ENCODE measurements at regions not wholly inside any gene's neighbourhood (a gene's known extent, or its start where the extent isn't known, plus 50 kb on each side); places are given as distances from the start of the nearest gene placed in this dataset.

DNA sequence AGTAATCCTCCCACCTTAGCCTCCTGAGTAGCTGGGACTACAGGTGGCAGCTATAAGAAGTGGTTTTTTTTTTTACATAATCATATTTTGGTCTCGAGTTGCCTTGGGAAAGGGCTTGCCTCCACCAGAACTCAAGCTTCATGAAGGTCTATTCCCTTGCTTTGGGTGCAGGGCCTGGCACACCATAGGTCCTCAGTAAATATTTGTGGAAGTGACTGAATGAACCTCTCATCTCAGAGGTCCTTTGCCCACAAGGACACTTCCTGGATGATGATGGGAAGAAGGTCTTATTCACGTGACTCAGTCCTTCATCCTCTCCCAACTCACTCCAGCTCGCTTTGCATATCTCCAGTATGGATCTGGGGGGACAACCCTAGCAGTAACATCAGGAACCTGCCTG lies 114.0 kb upstream of the MED13L start:
- H3K4me1 Mint-ChIP-seq: no peaks in the 10 kb centered on the region
- no CpG with 5 or more reads among the region's 3 CpGs for WGBS (ENCODE audit: extremely low coverage, insufficient read length, low lambda C conversion rate)
- TF ChIP-seq, protein P1, sequence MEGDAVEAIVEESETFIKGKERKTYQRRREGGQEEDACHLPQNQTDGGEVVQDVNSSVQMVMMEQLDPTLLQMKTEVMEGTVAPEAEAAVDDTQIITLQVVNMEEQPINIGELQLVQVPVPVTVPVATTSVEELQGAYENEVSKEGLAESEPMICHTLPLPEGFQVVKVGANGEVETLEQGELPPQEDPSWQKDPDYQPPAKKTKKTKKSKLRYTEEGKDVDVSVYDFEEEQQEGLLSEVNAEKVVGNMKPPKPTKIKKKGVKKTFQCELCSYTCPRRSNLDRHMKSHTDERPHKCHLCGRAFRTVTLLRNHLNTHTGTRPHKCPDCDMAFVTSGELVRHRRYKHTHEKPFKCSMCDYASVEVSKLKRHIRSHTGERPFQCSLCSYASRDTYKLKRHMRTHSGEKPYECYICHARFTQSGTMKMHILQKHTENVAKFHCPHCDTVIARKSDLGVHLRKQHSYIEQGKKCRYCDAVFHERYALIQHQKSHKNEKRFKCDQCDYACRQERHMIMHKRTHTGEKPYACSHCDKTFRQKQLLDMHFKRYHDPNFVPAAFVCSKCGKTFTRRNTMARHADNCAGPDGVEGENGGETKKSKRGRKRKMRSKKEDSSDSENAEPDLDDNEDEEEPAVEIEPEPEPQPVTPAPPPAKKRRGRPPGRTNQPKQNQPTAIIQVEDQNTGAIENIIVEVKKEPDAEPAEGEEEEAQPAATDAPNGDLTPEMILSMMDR (conservative IDR thresholded peaks at IDR 0.05): no peak

More for the DNA sequence above, 114.0 kb upstream of the MED13L start:
- no peaks in the 10 kb centered on the region for H3K23me2 ChIP-seq (ENCODE audit: insufficient read length, low read depth, low read length, poor library complexity, severe bottlenecking)
- H2BK120ac ChIP-seq (ENCODE audit: low read depth, low read length, poor library complexity, severe bottlenecking): no peak overlapping the region
- H3K56ac ChIP-seq (ENCODE audit: insufficient read length, low read depth, low read length): no peak overlapping the region
- no peak overlapping the region for H2AFZ ChIP-seq (ENCODE audit: low read length)
- no peak overlapping the region for H2BK12ac ChIP-seq (ENCODE audit: insufficient read length, low read depth, low read length)
- no peaks in the 10 kb centered on the region for H3K4me1 ChIP-seq (ENCODE audit: insufficient read depth, low read length)
- no peak overlapping the region for H3K27ac Mint-ChIP-seq
- H3K9me3 ChIP-seq (ENCODE audit: control insufficient read depth, low read depth, low read length): no peaks in the 10 kb centered on the region
- no peaks in the 10 kb centered on the region for H3K27me3 ChIP-seq (ENCODE audit: insufficient read depth, low read length)
- H4K5ac ChIP-seq (ENCODE audit: insufficient read length, low read depth, low read length): no peak overlapping the region
- H4K8ac ChIP-seq (replicated peaks; ENCODE audit: insufficient read length, low read depth, low read length): no peak overlapping the region
- no peak overlapping the region for H2BK20ac ChIP-seq (ENCODE audit: low read depth, low read length, poor library complexity, severe bottlenecking)
- H3T11ph ChIP-seq (ENCODE audit: low read length): no peak overlapping the region
- no peaks in the 10 kb centered on the region for H3K27me3 Mint-ChIP-seq (ENCODE audit: low read depth)
- H4K20me1 ChIP-seq (ENCODE audit: control insufficient read depth, insufficient read depth, insufficient read length): no peaks in the 10 kb centered on the region
- H3K4me2 ChIP-seq (ENCODE audit: insufficient read depth, insufficient read length, low read length): no peak overlapping the region
- H3K79me1 ChIP-seq (ENCODE audit: insufficient read depth, low read depth, low read length, poor library complexity, severe bottlenecking): no peaks in the 10 kb centered on the region
- H3K79me2 ChIP-seq (ENCODE audit: insufficient read depth, low read length): no peaks in the 10 kb centered on the region
- no peak overlapping the region for H3K4me3 Mint-ChIP-seq
- H3K9me3 Mint-ChIP-seq: peaks cover 0 to 3% of the 10 kb centered on the region in 2 experiments; a peak in 2 of 5 replicates
- no peak overlapping the region for H3K18ac ChIP-seq (ENCODE audit: insufficient read length, low read depth, low read length)
- no peak overlapping the region for H3K27ac ChIP-seq (ENCODE audit: insufficient read length, low read depth, low read length)
- no peaks in the 10 kb centered on the region; a peak in 2 of 7 replicates for H3K36me3 Mint-ChIP-seq (ENCODE audit: insufficient read depth in 1 of 3, low read depth in 3 of 3)
- H2BK15ac ChIP-seq (ENCODE audit: low read depth, low read length): no peak overlapping the region
- H4K91ac ChIP-seq (ENCODE audit: insufficient read length, low read depth, low read length): no peak overlapping the region
- H3K9ac ChIP-seq (ENCODE audit: extremely low read depth, insufficient read length, low read length): no peak overlapping the region
- no peak for DNase-seq
- H2AK5ac ChIP-seq (ENCODE audit: insufficient read length, low read length): no peak overlapping the region
- H2BK5ac ChIP-seq (ENCODE audit: insufficient read length, low read length): no peak overlapping the region
- no peak overlapping the region for H3K23ac ChIP-seq (ENCODE audit: insufficient read length, low read depth, low read length)
- H3K4ac ChIP-seq (ENCODE audit: low read depth, low read length): no peak overlapping the region
- H3K14ac ChIP-seq (ENCODE audit: insufficient read depth, low read length): no peak overlapping the region
